SK-N-MC (cell line): ENCODE measurements at regions not wholly inside any gene's neighbourhood (a gene's known extent, or its start where the extent isn't known, plus 50 kb on each side); places are given as distances from the start of the nearest gene placed in this dataset.
"Not testable (repeated sequence)": the region's sequence is repeated elsewhere in the genome, so short reads cannot be mapped to it uniquely, and the experiment has no call there.

Experiments
- DNase-seq: peaks from one replicate; pipeline ENCODE4 v3.0.0-alpha.2; 2011; ENCODE audit warnings: low read depth, low spot score
- H3K27ac ChIP-seq: fragments of 200-600 bp; sonication (generic); 2 replicates; pipeline ENCODE4 v1.5.1; 2016; ENCODE audit warnings: mixed run types
- H3K36me3 ChIP-seq: fragments of 200-600 bp; sonication (generic); 2 replicates; pipeline ENCODE4 v1.6.1; 2017; ENCODE audit warnings: antibody characterized with exemption, low read length, mixed read lengths; ENCODE audit not compliant: insufficient read depth
- H3K4me3 ChIP-seq: fragments of 200-600 bp; sonication (generic); 2 replicates; pipeline ENCODE4 v1.5.1; 2016
- H3K9ac ChIP-seq: fragments of 200-600 bp; sonication (generic); 2 replicates; pipeline ENCODE4 v1.8.0; 2017; ENCODE audit warnings: mixed run types, mixed read lengths; ENCODE audit not compliant: insufficient read length
- H3K9me3 ChIP-seq: fragments of 200-600 bp; sonication (generic); 2 replicates; pipeline ENCODE4 v1.6.1; 2017; ENCODE audit warnings: low read depth, mild to moderate bottlenecking, antibody characterized with exemption, low read length, moderate library complexity, mixed read lengths
- EZH2 ChIP-seq: fragments of 200-600 bp; sonication (generic); IDR thresholded peaks from one replicate; pipeline ENCODE4 v1.6.1; 2017; ENCODE audit warnings: antibody characterized with exemption
- FOXP2 ChIP-seq: optimal IDR thresholded peaks from 2 replicates; pipeline ENCODE3; 2011; ENCODE audit warnings: mild to moderate bottlenecking, moderate library complexity; ENCODE audit not compliant: insufficient read depth; ENCODE audit errors: extremely low read length, control extremely low read depth
- POLR2AphosphoS5 ChIP-seq: IDR thresholded peaks from 2 replicates; pipeline ENCODE4 v1.6.1; 2012; ENCODE audit warnings: mild to moderate bottlenecking, low read depth, low read length, borderline replicate concordance

GRCh38 chr2:16059393-16060016 lies 119.2 kb downstream of the MYCN start:
- no peak overlapping the region for H3K27ac ChIP-seq
- no peak overlapping the region for H3K4me3 ChIP-seq
- no peaks in the 10 kb centered on the region for H3K9me3 ChIP-seq
- DNase-seq, result no peak
- no peaks in the 10 kb centered on the region for H3K36me3 ChIP-seq
- TF ChIP-seq EZH2 (no peak), FOXP2 (no peak)
- H3K9ac ChIP-seq, result no peak overlapping the region

DNA sequence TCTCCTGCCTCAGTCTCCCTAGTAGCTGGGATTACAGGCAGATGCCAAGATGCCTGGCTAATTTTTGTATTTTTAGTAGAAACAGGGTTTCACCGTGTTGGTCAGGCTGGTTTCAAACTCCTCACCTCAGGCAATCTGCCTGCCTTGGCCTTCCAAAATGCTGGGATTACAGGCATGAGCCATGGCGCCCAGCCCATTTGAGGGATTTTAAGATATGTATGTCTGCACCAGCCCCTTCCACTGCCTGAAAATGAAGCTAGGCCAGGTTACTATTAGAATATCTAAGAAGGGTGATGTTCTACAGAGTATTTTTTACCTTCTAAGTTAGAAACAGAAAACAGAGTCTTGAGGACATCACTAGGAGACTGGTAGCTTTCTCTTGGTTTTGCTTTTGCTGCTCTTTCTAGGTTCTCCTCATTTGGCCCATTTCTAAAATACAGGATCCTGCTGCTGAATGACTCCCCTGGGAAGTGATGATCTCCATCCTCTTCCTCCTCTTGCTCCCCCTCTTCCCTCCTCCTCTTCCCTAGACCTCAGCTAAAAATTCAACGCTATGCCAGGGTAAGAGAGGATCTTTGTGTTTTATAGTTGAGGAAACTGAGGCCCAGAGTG lies 118.5 kb downstream of the MYCN start:
- Histone ChIP-seq H3K36me3 (no peaks in the 10 kb centered on the region), H3K27ac (no peak overlapping the region), H3K9ac (no peak overlapping the region), H3K9me3 (no peaks in the 10 kb centered on the region), H3K4me3 (no peak overlapping the region)
- DNase-seq, result no peak
- no peak for TF ChIP-seq FOXP2

DNA sequence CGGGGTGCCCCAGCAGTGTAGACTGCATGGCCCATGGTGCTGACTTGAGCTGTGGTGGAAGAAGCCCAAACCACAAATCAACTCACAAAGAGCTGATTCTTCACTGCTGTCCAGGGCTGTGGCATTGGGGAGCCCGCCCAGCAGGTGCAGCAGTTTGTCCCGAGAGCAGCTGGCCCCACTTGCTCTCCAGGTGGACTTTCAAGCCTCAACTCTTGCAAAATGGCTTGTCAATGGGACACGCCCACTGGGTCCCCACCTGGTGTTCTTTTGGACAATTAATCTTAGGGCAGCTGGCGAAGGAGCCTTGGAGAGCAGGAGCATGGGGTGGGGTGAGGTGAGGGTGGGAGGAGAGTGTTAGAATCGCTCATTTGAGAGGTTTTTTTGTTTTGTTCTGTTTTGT lies 117.9 kb downstream of the MYCN start:
- H3K27ac ChIP-seq, result no peak overlapping the region
- H3K36me3 ChIP-seq, result no peaks in the 10 kb centered on the region
- TF ChIP-seq FOXP2 (no peak), EZH2 (no peak), POLR2AphosphoS5 (no peak)
- H3K9ac ChIP-seq, result no peak overlapping the region
- H3K4me3 ChIP-seq, result no peak overlapping the region
- no peaks in the 10 kb centered on the region for H3K9me3 ChIP-seq
- no peak for DNase-seq

GRCh38 chr2:16057661-16058060 lies 117.3 kb downstream of the MYCN start:
- TF ChIP-seq FOXP2 (no peak), EZH2 (no peak), POLR2AphosphoS5 (no peak)
- DNase-seq, result no peak
- no peak overlapping the region for H3K9ac ChIP-seq
- no peaks in the 10 kb centered on the region for H3K36me3 ChIP-seq
- no peak overlapping the region for H3K4me3 ChIP-seq
- no peaks in the 10 kb centered on the region for H3K9me3 ChIP-seq
- H3K27ac ChIP-seq, result no peak overlapping the region

GRCh38 chr2:16055848-16056580 lies 115.7 kb downstream of the MYCN start:
- DNase-seq, result no peak
- Histone ChIP-seq H3K4me3 (no peak overlapping the region), H3K9me3 (no peaks in the 10 kb centered on the region), H3K27ac (no peak overlapping the region), H3K36me3 (no peaks in the 10 kb centered on the region), H3K9ac (no peak overlapping the region)
- TF ChIP-seq FOXP2 (no peak), POLR2AphosphoS5 (no peak), EZH2 (no peak)

- H3K27ac ChIP-seq, result no peak overlapping the region
- no peak for DNase-seq
- no peaks in the 10 kb centered on the region for H3K36me3 ChIP-seq
- no peak overlapping the region for H3K4me3 ChIP-seq
- H3K9me3 ChIP-seq, result no peaks in the 10 kb centered on the region
- TF ChIP-seq FOXP2 (no peak), EZH2 (no peak), POLR2AphosphoS5 (no peak)
- H3K9ac ChIP-seq, result no peak overlapping the region
Observed at GRCh38 chr2:16053437-16054257, 113.3 kb downstream of the MYCN start.

DNA sequence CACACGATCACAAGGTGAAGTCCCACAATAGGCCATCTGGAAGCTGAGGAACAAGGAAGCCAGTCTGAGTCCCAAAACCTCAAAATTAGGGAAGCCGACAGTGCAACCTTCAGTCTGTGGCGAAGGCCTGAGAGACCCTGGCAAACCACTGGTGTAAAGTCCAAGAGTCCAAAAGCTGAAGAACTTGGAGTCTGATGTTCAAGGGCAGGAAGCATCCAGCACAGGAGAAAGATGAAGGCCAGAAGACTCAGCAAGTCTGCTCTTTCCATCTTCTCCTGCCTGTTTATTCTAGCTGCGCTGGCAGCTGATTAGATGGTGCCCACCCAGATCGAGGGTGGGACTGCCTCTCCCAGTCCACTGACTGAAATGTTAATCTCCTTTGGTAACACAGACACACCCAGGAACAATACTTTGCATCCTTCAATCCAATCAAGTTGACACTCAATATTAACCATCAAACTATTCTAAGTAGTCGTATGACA lies 112.3 kb downstream of the MYCN start:
- H3K27ac ChIP-seq, H3K9ac ChIP-seq, H3K4me3 ChIP-seq, H3K36me3 ChIP-seq, H3K9me3 ChIP-seq, DNase-seq: not testable (repeated sequence)

DNA sequence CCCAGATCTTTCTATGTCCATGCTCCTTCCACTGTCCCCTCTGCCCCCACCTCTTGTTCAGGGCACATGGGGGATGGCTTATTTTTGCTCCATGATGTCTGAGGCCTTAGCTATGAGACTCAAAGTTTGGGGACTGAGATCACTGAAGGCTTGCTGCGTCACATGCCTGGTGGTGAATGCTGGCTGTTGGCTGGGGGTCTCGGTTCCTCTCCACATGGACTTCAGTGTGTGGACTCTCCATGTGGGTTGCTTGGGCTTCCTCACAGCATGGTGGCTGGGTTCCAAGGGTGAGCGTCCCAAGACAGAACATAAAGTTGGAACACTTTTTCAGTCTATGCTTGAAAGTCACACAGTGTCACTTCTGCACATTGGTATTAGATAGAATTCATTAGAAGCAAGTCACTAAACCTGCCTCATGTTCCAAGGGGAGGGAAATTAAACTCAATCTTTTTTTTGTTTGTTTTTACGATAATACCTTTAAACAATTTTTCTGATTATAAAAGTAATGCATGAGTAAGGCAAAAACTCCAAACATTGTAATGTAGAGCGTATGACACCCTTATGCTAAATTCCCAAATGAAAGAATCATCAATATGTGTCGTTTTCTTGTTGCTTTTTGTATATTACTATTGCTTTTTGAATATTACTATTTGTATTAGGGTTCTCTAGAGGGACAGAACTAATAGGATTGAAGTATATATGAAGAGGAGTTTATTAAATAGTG lies 111.7 kb downstream of the MYCN start:
- Histone ChIP-seq H3K27ac (no peak overlapping the region), H3K9ac (no peak overlapping the region), H3K9me3 (no peaks in the 10 kb centered on the region), H3K36me3 (no peaks in the 10 kb centered on the region), H3K4me3 (no peak overlapping the region)
- TF ChIP-seq EZH2 (no peak), POLR2AphosphoS5 (no peak), FOXP2 (no peak)
- DNase-seq, result no peak
